Astrocyte (in vitro differentiated cells and primary cell): ENCODE measurements at regions not wholly inside any gene's neighbourhood (a gene's known extent, or its start where the extent isn't known, plus 50 kb on each side); places are given as distances from the start of the nearest gene placed in this dataset.
A peak's percentile ranks its signal among the peaks of the same experiment; 100 is the strongest.

Source experiments
- DNase-seq: peaks from one replicate; pipeline ENCODE4 v3.0.0-alpha.2; 2010; ENCODE audit warnings: low read depth
- FAIRE-seq: peaks from 2 replicates; lab custom pipeline; 2011; peaks lifted over from hg19 to GRCh38; lab: Jason Lieb, UNC
- H2AFZ ChIP-seq: 2 replicates; pipeline ENCODE4 v1.6.0; 2012; ENCODE audit warnings: low read depth, low read length, inconsistent platforms
- H3K27ac ChIP-seq: 2 replicates; pipeline ENCODE4 v1.5.1; 2011; ENCODE audit warnings: low read depth, low read length, inconsistent platforms
- H3K27me3 ChIP-seq: 2 replicates; pipeline ENCODE4 v1.6.0; 2011; ENCODE audit warnings: low read length, inconsistent platforms; ENCODE audit not compliant: insufficient read depth
- H3K36me3 ChIP-seq: 2 replicates; pipeline ENCODE4 v1.5.1; 2011; ENCODE audit warnings: low read length, inconsistent platforms; ENCODE audit not compliant: insufficient read depth
- H3K4me1 ChIP-seq: 2 replicates; pipeline ENCODE4 v1.5.1; 2011; ENCODE audit warnings: low read length, inconsistent platforms; ENCODE audit not compliant: insufficient read depth
- H3K4me2 ChIP-seq: 2 replicates; pipeline ENCODE4 v1.6.0; 2012; ENCODE audit warnings: low read length, inconsistent platforms
- H3K4me3 ChIP-seq: 2 replicates; pipeline ENCODE4 v1.5.1; 2011; ENCODE audit warnings: low read depth, mild to moderate bottlenecking, low read length, inconsistent platforms; ENCODE audit not compliant: insufficient read depth
- H3K79me2 ChIP-seq: 2 replicates; pipeline ENCODE4 v1.6.0; 2012; ENCODE audit warnings: mild to moderate bottlenecking, low read length, inconsistent platforms; ENCODE audit not compliant: insufficient read depth
- H3K9ac ChIP-seq: 2 replicates; pipeline ENCODE4 v1.6.0; 2012; ENCODE audit warnings: mild to moderate bottlenecking, low read length, inconsistent platforms
- H3K9me3 ChIP-seq: 2 replicates; pipeline ENCODE4 v1.5.1; 2012; ENCODE audit warnings: low read depth, mild to moderate bottlenecking, low read length, inconsistent platforms; ENCODE audit not compliant: insufficient read depth
- H4K20me1 ChIP-seq: 2 replicates; pipeline ENCODE4 v1.6.0; 2012; ENCODE audit warnings: low read length, inconsistent platforms; ENCODE audit not compliant: insufficient read depth
- H3K27ac Mint-ChIP-seq: one replicate; pipeline ENCODE4 v1.8.0; 2021; ENCODE audit warnings: mild to moderate bottlenecking, mixed read lengths; ENCODE audit not compliant: unreplicated experiment
- H3K27me3 Mint-ChIP-seq: one replicate; pipeline ENCODE4 v1.8.0; 2021; ENCODE audit warnings: low read depth, mixed read lengths; ENCODE audit not compliant: unreplicated experiment
- H3K36me3 Mint-ChIP-seq: one replicate; pipeline ENCODE4 v1.8.0; 2021; ENCODE audit warnings: low read depth, mixed read lengths; ENCODE audit not compliant: unreplicated experiment
- H3K4me1 Mint-ChIP-seq: one replicate; pipeline ENCODE4 v1.8.0; 2021; ENCODE audit warnings: low read depth, mixed read lengths; ENCODE audit not compliant: unreplicated experiment
- H3K4me3 Mint-ChIP-seq: one replicate; pipeline ENCODE4 v1.8.0; 2021; ENCODE audit warnings: mild to moderate bottlenecking, moderate library complexity, mixed read lengths; ENCODE audit not compliant: unreplicated experiment
- H3K9me3 Mint-ChIP-seq: one replicate; pipeline ENCODE4 v1.8.0; 2021; ENCODE audit warnings: mild to moderate bottlenecking, mixed read lengths; ENCODE audit not compliant: unreplicated experiment
- CTCF ChIP-seq: IDR thresholded peaks from 2 replicates; pipeline ENCODE4 v1.5.1; 2011; ENCODE audit warnings: low read depth, mild to moderate bottlenecking, inconsistent platforms, low read length, moderate library complexity; ENCODE audit not compliant: insufficient read depth
- EZH2 ChIP-seq: IDR thresholded peaks from 2 replicates; pipeline ENCODE4 v1.6.1; 2012; ENCODE audit warnings: mild to moderate bottlenecking, low read length, inconsistent platforms; ENCODE audit not compliant: insufficient read depth

- TF ChIP-seq CTCF (no peak), EZH2 (no peak)
- Mint-ChIP-seq H3K4me3 (no peak overlapping the region), H3K4me1 (peaks cover 3% of the 10 kb centered on the region), H3K9me3 (no peaks in the 10 kb centered on the region), H3K27ac (no peak overlapping the region), H3K27me3 (peaks cover 3% of the 10 kb centered on the region), H3K36me3 (no peaks in the 10 kb centered on the region)
- no peaks in the 10 kb centered on the region for H3K4me1 ChIP-seq
- H3K4me3 ChIP-seq, result no peak overlapping the region
- H3K36me3 ChIP-seq, result no peaks in the 10 kb centered on the region
- H3K9ac ChIP-seq, result no peak overlapping the region
- H2AFZ ChIP-seq, result no peak overlapping the region
- peak; percentile 59 for FAIRE-seq
- no peaks in the 10 kb centered on the region for H3K9me3 ChIP-seq
- H3K79me2 ChIP-seq, result no peaks in the 10 kb centered on the region
- DNase-seq, result no peak
- H3K4me2 ChIP-seq, result no peak overlapping the region
- no peak overlapping the region for H3K27ac ChIP-seq
- H3K27me3 ChIP-seq, result no peaks in the 10 kb centered on the region
- H4K20me1 ChIP-seq, result no peaks in the 10 kb centered on the region
Observed at GRCh38 chr3:150268426-150269391, 139.4 kb upstream of the TSC22D2 start.

- no peaks in the 10 kb centered on the region for H3K27me3 ChIP-seq
- H3K27me3 Mint-ChIP-seq, result peaks cover 3% of the 10 kb centered on the region
- no peak overlapping the region for H3K9ac ChIP-seq
- H2AFZ ChIP-seq, result no peak overlapping the region
- no peaks in the 10 kb centered on the region for H3K79me2 ChIP-seq
- no peaks in the 10 kb centered on the region for H3K9me3 ChIP-seq
- H4K20me1 ChIP-seq, result no peaks in the 10 kb centered on the region
- no peaks in the 10 kb centered on the region for H3K36me3 ChIP-seq
- no peaks in the 10 kb centered on the region for H3K4me1 ChIP-seq
- no peaks in the 10 kb centered on the region for H3K36me3 Mint-ChIP-seq
- no peak for TF ChIP-seq EZH2
- TF ChIP-seq CTCF, result no peak
- H3K27ac ChIP-seq, result no peak overlapping the region
- no peak for FAIRE-seq
- no peak overlapping the region for H3K4me3 Mint-ChIP-seq
- H3K4me3 ChIP-seq, result no peak overlapping the region
- no peak overlapping the region for H3K4me2 ChIP-seq
- no peak overlapping the region for H3K27ac Mint-ChIP-seq
- H3K4me1 Mint-ChIP-seq, result peaks cover 3% of the 10 kb centered on the region
- no peaks in the 10 kb centered on the region for H3K9me3 Mint-ChIP-seq
- DNase-seq, result no peak
Observed at GRCh38 chr3:150267288-150267687, 140.8 kb upstream of the TSC22D2 start.

- H3K4me2 ChIP-seq, result no peak overlapping the region
- no peak overlapping the region for H3K27ac Mint-ChIP-seq
Observed at GRCh38 chr3:150265305-150265704, 142.8 kb upstream of the TSC22D2 start.

More at GRCh38 chr3:150265305-150265704, 142.8 kb upstream of the TSC22D2 start:
- TF ChIP-seq CTCF, result no peak
- no peak for TF ChIP-seq EZH2
- Mint-ChIP-seq H3K9me3 (peaks cover under 1% of the 10 kb centered on the region), H3K36me3 (no peaks in the 10 kb centered on the region), H3K4me1 (peaks cover 3% of the 10 kb centered on the region), H3K4me3 (no peak overlapping the region), H3K27me3 (peaks cover 3% of the 10 kb centered on the region)
- FAIRE-seq (no peak), DNase-seq (no peak)
- no peaks in the 10 kb centered on the region for H3K79me2 ChIP-seq
- H3K4me1 ChIP-seq, result no peaks in the 10 kb centered on the region
- H3K4me3 ChIP-seq, result no peak overlapping the region
- no peaks in the 10 kb centered on the region for H3K9me3 ChIP-seq
- H3K9ac ChIP-seq, result no peak overlapping the region
- no peak overlapping the region for H2AFZ ChIP-seq
- no peaks in the 10 kb centered on the region for H3K36me3 ChIP-seq
- no peaks in the 10 kb centered on the region for H3K27me3 ChIP-seq
- H4K20me1 ChIP-seq, result no peaks in the 10 kb centered on the region
- no peak overlapping the region for H3K27ac ChIP-seq
